G401 (cell line): ENCODE measurements at regions not wholly inside any gene's neighbourhood (a gene's known extent, or its start where the extent isn't known, plus 50 kb on each side); places are given as distances from the start of the nearest gene placed in this dataset.
A peak's percentile ranks its signal among the peaks of the same experiment; 100 is the strongest.

Experiments
- DNase-seq: peaks from one replicate; pipeline ENCODE4 v3.0.0-alpha.2; 2015; ENCODE audit warnings: low spot score
- in situ Hi-C: cut with HindIII; loops from 2 replicates; pipeline ENCODE4 v1.10.0; 2016; ENCODE audit warnings: low sequenced_read_pairs, mixed read lengths

DNA sequence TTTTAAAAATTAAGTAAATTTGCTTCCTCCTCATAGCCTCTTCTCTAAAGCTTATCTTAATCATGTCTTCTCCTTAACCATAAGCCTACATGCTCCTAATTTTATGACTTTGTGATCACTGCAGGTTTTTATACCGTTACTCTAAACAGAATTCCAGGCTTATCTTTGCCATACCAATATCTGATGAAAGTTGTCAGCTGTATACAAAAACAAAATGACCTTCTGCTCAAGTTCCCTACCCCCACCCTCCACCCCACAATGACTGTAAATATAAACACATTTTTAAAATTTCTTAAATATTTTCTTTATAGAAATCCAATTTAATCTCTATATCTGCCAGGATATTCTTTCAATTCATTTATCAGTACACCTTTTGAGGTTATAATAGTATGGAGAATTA is 60.5 kb upstream of the SGK1 start:
- in situ Hi-C loops = no loop called here
- DNase-seq = no peak

DNA sequence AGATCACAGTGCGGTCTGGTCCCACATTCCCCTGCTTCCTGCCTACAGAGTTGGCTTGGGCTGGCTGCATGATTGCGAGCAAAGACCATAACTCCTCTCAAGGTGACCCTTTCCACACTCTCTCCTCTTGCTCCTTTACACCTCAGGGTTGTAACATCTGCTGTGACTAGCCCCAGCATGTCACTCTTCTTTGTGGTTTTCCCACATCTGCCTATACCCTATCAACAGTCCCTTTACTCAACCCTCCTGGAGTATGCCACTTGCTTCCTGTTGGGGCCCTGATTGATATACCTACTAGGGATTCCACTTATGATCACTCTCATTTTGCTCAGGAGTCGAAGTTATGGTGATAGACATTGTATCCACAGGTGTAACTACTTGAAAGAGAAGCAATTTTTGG is 58.9 kb upstream of the SGK1 start:
- in situ Hi-C loops = no loop called here
- DNase-seq = no peak

DNA sequence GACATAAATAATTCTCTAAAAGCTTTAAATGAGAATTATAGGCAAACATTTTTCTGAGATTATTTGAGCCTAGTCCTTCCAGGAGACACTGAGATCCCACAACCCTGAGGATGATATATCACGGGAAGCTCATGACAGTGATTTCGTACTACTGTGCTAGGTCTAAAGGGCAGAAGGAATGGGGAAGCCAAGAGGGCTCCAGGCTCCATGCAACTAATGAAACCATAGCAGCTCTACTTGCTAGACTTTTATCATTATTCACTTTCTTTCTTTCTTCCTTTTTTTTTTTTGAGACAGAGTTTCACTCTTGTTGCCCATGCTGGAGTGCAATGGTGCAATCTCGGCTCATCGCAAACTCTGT is 57.3 kb upstream of the SGK1 start:
- in situ Hi-C loops = no loop called here
- DNase-seq = no peak

DNA sequence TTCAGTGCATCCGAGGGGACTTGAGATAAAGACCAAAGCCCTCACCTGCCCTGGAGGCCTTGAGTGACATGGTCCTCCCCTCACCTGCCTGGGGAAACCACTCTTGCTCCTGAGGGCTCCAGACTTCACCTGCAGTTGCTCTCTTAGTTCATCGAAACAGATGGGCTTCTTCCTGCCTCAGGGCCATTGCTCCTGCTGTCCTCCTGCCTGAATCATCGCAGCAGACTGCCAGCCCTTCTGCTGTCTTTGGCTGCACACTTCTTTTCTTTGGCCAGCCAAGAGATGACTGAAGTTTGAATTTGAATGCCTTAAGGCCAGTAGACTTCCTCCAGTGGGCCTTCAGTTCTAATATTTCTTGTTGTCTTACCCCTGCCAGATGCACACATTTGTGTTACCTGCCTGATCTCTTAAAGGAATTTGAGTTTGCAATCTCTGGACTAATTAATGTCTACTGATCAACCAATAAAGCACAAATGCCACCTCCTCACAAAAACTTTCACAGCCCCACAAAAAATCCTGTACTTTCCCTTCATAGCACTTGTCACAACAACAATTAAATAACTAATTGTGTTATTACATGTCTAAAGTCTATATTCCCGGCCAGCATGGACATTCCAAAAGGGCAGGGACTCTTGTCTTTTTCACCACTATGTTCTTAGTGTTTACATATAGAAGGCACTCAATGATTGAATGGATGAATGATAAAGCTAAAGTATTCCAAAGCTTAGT is 56.7 kb upstream of the SGK1 start:
- in situ Hi-C loops = no loop called here
- DNase-seq = peak; percentile 25

DNA sequence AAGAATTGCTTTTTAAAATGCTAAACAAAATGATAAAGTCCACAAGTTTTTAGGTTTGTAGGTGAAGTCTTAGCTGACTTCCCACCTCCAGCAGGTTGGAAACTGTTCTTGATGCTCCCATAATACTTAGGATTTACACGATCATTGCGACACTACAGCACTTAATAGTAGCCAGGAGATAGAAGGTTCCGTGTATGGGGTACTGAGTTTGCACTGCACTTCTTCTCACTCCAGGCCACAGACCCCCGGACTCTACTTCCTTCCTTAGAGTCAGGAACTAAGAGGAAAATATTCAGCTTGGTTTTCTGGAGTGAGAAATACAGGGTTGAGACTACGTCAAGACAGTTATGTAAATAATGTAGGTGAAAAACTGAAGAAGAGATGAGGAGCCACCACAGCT is 56.1 kb upstream of the SGK1 start:
- no peak for DNase-seq
- in situ Hi-C loops = no loop called here

DNA sequence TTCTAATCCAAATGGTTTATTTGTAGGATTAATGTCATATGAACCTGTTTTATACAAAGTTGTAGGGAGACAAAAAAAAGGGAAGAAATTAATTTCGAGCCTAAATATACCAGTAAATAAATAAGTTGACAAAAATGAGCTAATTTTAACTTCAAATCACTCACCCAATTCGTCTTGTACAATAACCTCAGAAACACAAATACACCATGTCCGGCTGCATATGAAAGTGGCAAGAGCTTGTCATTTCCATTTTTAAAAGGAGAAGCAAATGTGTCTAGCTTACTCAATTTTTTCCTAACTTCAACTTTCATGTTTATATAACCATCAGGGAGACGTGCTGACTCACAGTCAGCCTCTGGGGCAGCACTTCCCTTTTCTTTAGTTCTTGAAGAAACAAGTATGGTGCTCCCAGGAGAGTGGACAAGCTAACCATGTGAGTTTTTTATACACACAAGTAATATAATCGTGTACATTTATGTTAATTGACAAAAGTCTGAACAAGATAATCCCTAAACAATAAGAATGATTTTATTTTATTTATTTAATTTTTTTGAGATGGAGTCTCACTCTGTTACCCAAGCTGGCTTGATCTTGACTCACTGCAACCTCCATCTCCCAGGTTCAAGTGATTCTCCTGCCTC is 55.5 kb upstream of the SGK1 start:
- in situ Hi-C loops = no loop called here
- DNase-seq = no peak

DNA sequence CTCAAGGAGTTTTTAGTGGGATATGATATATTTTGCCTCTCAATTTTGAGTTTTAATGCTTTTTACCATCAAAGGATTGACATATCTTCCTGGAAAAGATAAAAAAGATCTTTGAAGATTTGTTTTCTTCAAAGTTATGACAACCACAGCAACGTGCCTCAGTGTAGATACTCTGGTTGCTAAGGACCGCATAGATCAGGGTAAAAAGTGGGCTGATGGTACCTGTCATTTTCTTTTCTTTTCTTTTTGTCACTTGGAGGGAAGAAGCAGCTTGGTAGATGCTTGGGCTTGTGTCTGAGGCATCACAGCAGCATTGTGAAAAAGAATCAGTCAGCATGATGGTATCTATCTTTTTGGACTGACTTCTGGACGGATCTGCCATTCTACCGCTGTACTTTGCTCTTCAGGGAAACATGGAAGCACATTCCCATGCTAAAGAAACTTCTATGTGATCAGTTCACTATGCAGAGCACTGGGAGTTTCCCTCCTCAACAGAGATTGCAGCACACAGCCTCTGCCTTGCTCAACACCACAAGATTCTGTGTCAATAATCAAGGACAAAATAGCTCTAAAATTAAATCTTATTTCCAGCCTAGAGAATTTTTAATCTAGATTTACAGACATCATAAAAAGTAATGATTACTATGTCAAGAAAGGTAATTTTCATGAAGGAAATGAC is 54.8 kb upstream of the SGK1 start:
- in situ Hi-C loops = no loop called here
- no peak for DNase-seq

DNA sequence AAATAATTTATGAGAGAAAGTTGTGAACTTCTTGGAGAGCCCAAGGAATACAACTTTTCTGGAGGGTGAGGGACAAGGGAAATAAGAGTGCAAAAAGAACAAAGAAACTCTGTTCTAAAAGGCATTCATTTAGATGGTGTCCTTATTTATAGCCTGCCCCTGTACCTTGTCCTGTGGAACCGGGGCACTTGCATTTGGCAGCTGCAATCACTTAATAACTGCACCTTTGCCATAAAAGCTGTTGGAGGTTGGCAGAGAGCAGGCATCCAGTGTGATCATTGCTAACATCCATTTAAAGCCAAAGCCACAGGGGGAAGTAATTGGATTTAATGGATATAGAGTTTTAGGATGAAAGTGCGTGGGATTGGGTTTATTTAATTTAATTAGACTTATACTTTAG is 50.8 kb upstream of the SGK1 start:
- peak; percentile 40 for DNase-seq
- in situ Hi-C loops = no loop called here
